Stimulated activated memory B cell treated with anti-CD40 and anti-IgM and Interleukin-4, amounts not matched to agents 10 μg/mL and 1 μg/mL and 100 μg/mL, for 72 hours (primary cell): ENCODE measurements at regions not wholly inside any gene's neighbourhood (a gene's known extent, or its start where the extent isn't known, plus 50 kb on each side); places are given as distances from the start of the nearest gene placed in this dataset.
"Not testable (repeated sequence)": the region's sequence is repeated elsewhere in the genome, so short reads cannot be mapped to it uniquely, and the experiment has no call there.

Experiments
- ATAC-seq: fragments of 150-1000 bp; cut with Tn5 transposase; 2 replicates; pipeline ENCODE4 v1.10.0; 2021
- H3K27ac Mint-ChIP-seq: one replicate; pipeline ENCODE4 v1.8.0; 2022; ENCODE audit warnings: mild to moderate bottlenecking, mixed read lengths
- H3K27me3 Mint-ChIP-seq: one replicate; pipeline ENCODE4 v1.8.0; 2022; ENCODE audit warnings: mixed read lengths
- H3K36me3 Mint-ChIP-seq: one replicate; pipeline ENCODE4 v1.8.0; 2022; ENCODE audit warnings: mixed read lengths
- H3K4me1 Mint-ChIP-seq: one replicate; pipeline ENCODE4 v1.8.0; 2022; ENCODE audit warnings: mixed read lengths
- H3K4me3 Mint-ChIP-seq: one replicate; pipeline ENCODE4 v1.8.0; 2022; ENCODE audit warnings: mild to moderate bottlenecking, moderate library complexity, mixed read lengths
- H3K9me3 Mint-ChIP-seq: one replicate; pipeline ENCODE4 v1.8.0; 2022; ENCODE audit warnings: mixed read lengths

DNA sequence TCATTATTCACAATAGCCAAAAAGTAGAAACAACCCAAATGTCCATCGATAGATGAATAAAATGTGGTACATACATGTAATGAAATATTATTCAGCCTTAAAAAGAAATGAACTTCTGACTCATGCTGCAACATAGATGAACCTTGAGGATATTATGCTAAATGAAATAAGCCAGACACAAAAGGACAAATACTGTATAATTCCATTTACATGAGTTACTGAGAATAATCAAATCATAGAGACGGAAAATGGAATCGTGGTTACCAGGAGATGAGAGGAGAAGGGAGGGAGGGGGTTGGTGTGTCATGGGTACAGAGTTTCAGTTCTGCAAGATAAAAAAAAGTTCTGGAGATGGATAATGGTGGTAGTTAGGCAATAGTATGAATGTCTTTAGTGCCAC is 184.1 kb downstream of the PSMG1 start:
- no peak for ATAC-seq
- Mint-ChIP-seq H3K4me1 (no peaks in the 10 kb centered on the region), H3K9me3 (peaks cover 4% of the 10 kb centered on the region), H3K27ac (no peak overlapping the region), H3K36me3 (no peaks in the 10 kb centered on the region), H3K4me3 (no peak overlapping the region), H3K27me3 (peaks cover 77% of the 10 kb centered on the region)

DNA sequence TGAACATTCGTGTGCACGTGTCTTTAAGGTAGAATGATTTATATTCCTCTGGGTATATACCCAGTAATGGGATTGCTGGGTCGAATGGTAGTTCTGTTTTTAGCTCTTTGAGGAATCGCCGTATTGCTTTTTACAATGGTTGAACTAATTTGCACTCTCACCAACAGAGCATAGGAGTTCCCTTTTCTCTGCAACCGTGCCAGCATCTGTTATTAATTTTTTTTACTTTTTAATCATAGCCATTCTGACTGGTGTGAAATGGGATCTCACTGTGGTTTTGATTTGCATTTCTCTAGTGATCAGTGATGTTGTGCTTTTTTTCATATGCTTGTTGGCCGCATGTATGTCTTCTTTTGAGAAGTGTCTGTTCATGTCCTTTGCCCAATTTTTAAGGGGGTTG is 185.0 kb downstream of the PSMG1 start:
- not testable (repeated sequence) for H3K36me3 Mint-ChIP-seq, H3K4me1 Mint-ChIP-seq, ATAC-seq, H3K4me3 Mint-ChIP-seq, H3K9me3 Mint-ChIP-seq, H3K27ac Mint-ChIP-seq
- H3K27me3 Mint-ChIP-seq, result peaks cover 79% of the 10 kb centered on the region

DNA sequence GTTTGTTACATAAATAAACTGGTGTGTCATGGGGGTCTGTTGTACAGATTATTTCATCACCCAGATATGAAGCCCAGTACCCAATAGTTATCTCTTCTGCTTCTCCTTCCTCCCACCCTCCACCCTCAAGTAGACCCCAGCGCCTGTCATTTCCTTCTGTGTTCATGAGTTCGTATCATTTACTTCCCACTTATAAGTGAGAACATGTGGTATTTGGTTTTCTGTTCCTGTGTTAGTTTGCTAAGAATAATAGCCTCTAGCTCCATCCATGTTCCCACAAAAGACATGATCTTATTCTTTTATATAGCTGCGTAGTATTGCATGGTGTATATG is 185.4 kb downstream of the PSMG1 start:
- ATAC-seq, H3K9me3 Mint-ChIP-seq, H3K4me1 Mint-ChIP-seq, H3K4me3 Mint-ChIP-seq, H3K36me3 Mint-ChIP-seq, H3K27ac Mint-ChIP-seq: not testable (repeated sequence)
- H3K27me3 Mint-ChIP-seq, result peaks cover 75% of the 10 kb centered on the region

DNA sequence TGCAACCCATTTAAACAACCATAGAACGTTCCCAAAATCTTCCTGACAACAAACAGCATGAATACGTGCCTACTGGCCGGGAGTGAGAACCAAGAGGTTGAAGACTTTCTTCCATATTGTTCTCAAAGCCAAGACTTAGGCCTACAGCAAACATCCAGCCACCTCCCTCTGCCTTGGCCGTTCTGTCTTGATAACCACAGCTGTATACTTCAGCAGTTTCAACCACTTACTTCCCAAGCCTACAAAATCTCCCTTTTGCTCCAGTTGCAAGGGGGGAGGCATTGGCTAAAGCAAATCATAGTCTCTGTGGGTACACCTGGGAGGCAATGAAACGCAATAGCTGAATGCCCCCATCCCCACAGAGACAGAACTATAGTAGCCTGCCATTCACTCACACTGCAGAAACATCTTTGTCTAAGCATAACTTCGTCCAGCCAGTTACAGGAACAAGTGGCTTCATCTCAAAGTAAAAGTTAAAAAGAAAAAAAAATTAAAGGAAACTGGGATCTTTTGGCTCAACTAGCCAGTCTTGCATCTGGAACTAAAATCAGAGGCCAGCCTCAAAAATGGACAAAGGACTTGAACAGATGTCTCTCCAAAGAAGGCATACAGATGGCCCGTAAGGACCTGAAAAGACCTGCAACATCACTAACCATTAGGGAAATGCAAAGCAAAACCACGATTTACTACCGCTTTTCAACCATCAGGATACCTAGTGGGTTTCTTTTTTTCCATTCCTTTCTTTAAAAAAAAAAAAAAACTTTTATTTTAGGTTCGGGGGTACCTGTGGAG is 186.0 kb downstream of the PSMG1 start:
- H3K4me3 Mint-ChIP-seq, result no peak overlapping the region

DNA sequence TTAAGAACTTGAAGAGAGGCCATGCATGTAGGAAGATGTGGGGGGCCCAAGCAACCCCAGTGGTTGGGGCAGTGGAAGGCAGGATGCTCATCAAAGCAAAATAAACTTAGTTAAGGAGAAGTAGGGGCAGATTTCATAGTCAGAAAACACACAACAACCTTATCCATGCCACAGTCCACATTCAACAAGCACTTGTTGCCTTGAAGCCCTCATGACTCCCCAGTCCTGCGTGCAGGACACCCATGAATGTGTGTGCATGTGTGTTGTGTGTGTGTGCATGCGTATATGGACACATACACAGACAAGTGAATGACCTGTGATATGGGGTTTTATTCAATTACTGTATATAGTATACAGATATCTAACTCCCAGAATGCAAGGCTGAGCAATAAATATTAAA is 186.9 kb downstream of the PSMG1 start:
- Mint-ChIP-seq H3K36me3 (no peaks in the 10 kb centered on the region), H3K27me3 (peaks cover 75% of the 10 kb centered on the region), H3K27ac (no peak overlapping the region), H3K4me1 (no peaks in the 10 kb centered on the region), H3K9me3 (peaks cover 4% of the 10 kb centered on the region), H3K4me3 (no peak overlapping the region)
- no peak for ATAC-seq

More for the DNA sequence above, 186.0 kb downstream of the PSMG1 start:
- no peak for ATAC-seq
- Mint-ChIP-seq H3K4me1 (no peaks in the 10 kb centered on the region), H3K9me3 (peaks cover 4% of the 10 kb centered on the region), H3K27ac (no peak overlapping the region), H3K27me3 (peaks cover 75% of the 10 kb centered on the region), H3K36me3 (no peaks in the 10 kb centered on the region)

DNA sequence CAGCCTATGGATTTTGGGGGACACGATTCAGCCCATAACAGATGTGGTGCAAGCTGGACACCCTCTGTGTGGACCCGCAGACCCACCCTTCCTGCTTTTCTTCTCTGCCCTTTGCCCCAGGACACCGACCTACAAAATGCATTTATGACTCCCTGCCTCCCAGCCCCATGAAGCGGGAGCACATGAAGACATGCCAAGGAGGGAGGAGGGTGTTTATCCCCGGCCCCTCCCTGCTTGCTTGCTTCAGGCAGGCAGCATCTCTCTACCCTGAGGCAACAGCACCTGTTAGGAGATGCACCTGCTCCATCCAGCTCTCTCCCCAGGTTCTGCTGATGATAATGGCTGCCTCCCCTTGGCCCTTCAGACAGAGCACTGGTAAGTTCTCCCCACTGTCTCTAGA is 187.5 kb downstream of the PSMG1 start:
- H3K4me3 Mint-ChIP-seq, result no peak overlapping the region

DNA sequence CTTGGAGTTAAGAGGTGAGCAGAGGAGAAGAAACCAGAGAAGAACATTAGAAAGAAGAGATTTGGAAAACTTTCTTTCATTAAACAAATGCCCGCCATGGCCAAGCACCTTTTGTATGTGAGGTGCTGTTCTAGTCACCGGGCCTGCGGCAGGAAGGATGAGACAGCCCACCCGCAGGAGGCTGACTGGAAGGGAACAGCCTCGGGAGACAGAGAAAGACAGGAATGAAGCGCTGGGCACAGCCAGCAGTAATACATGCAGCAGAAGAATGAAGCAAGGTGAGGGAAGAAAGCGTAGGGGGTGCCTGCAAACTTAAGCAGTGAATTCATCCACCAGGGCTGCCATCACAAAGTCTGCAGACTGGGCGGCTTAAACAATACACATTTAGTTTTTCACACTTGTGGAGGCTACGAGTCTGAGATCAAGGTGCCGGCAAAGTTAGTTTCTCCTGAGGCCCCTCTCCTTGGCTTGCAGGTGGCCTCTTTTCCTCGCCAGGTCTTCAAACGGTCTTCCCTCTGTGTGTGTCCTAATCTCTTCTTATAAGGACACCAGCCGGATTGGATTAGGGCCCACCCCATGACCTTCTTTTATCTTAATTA is 188.1 kb downstream of the PSMG1 start:
- Mint-ChIP-seq H3K9me3 (peaks cover 4% of the 10 kb centered on the region), H3K4me3 (no peak overlapping the region), H3K36me3 (no peaks in the 10 kb centered on the region), H3K27ac (no peak overlapping the region), H3K4me1 (no peaks in the 10 kb centered on the region), H3K27me3 (peaks cover 71% of the 10 kb centered on the region)
- ATAC-seq, result no peak

More for the DNA sequence above, 187.5 kb downstream of the PSMG1 start:
- H3K27ac Mint-ChIP-seq, result no peak overlapping the region
- H3K27me3 Mint-ChIP-seq, result peaks cover 73% of the 10 kb centered on the region
- H3K36me3 Mint-ChIP-seq, result no peaks in the 10 kb centered on the region
- no peaks in the 10 kb centered on the region for H3K4me1 Mint-ChIP-seq
- H3K9me3 Mint-ChIP-seq, result peaks cover 4% of the 10 kb centered on the region
- no peak for ATAC-seq

DNA sequence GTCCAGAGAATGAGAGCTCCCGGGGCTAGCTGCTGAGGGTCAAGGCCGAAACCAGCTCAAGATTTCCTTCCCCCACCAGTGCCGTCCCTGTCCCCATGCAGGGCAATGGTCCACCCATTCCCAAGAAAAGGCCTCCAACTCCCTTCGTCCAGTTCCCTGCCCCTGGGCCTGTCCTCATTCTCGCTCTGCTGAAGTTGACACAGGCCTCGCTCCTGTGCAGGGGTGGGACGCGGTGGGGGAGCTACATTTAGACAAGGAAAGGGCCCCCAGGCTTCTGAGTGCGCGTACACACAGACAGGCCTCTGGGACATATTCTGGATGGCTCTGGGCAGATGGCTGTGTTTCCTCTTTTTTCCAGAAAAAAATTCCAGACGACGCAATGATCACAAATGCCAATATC is 188.3 kb downstream of the ETS2 start:
- Mint-ChIP-seq H3K4me3 (no peak overlapping the region), H3K4me1 (no peaks in the 10 kb centered on the region), H3K36me3 (no peaks in the 10 kb centered on the region), H3K9me3 (peaks cover 4% of the 10 kb centered on the region), H3K27me3 (peaks cover 69% of the 10 kb centered on the region), H3K27ac (no peak overlapping the region)
- ATAC-seq, result no peak

DNA sequence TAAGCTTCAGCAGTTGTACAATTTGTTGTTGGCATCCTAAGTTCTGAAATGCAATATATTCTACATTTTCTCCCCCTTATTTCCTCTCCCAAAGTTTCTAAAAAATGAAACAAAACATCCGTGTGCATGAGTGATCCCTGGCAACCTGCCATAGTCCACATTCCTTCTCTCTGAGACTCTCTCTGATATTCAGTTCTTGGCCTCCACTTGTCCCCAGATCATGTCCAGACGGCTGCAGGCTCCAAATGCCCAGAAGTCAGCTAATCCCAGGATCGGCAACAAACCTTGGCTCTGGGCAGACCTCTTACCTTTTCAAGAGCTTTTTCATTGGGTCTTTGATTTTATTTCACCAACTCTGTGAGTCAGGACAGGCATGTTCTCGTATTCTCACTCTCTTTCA is 187.8 kb downstream of the ETS2 start:
- peaks cover 4% of the 10 kb centered on the region for H3K9me3 Mint-ChIP-seq
- H3K27ac Mint-ChIP-seq, result no peak overlapping the region
- peaks cover 70% of the 10 kb centered on the region for H3K27me3 Mint-ChIP-seq
- no peak overlapping the region for H3K4me3 Mint-ChIP-seq
- H3K36me3 Mint-ChIP-seq, result no peaks in the 10 kb centered on the region
- ATAC-seq, result no peak
- no peaks in the 10 kb centered on the region for H3K4me1 Mint-ChIP-seq

DNA sequence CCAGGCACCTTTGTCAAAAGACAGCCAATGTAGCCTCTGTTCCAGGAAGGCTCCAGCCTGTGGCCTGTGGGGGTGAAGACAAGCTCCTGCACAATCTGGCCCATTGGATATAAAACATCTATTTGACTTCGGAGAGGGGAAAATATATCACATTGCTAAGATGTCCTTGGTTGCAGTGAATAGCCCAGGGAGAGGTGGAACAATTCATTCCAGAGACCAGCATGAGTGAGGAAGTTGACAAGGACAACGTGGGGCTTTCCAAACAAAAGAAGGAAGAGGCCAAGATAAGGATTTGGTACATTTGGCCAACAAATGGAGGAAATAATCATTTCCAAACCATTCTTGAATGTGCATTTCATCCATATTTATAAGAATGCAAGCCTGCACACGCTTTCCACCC is 187.0 kb downstream of the ETS2 start:
- H3K27ac Mint-ChIP-seq, result no peak overlapping the region
- ATAC-seq, result no peak

DNA sequence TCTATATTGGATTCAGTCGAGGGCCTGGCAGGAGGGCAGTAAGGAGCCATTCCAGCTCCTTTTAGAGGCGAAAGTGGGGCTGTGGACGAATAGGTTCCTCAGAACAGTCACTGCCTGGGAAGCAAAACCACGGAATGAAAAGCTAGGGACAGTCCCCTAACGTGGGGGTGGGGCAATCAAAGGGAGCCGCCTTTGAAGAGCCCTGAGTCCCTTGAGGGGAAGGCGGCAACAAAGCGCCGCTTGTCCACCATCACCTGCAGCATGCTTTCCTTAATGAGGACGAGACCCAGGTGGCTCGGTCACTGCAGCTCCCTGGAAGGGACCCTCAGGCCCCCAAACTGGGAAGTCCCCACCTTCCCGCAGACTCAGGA is 184.7 kb downstream of the ETS2 start:
- Mint-ChIP-seq H3K27me3 (peaks cover 85% of the 10 kb centered on the region), H3K4me1 (peaks cover 9% of the 10 kb centered on the region), H3K4me3 (no peak overlapping the region), H3K9me3 (no peaks in the 10 kb centered on the region), H3K27ac (no peak overlapping the region), H3K36me3 (no peaks in the 10 kb centered on the region)
- no peak for ATAC-seq

More for the DNA sequence above, 187.0 kb downstream of the ETS2 start:
- Mint-ChIP-seq H3K4me1 (no peaks in the 10 kb centered on the region), H3K4me3 (no peak overlapping the region), H3K9me3 (no peaks in the 10 kb centered on the region), H3K36me3 (no peaks in the 10 kb centered on the region), H3K27me3 (peaks cover 78% of the 10 kb centered on the region)

DNA sequence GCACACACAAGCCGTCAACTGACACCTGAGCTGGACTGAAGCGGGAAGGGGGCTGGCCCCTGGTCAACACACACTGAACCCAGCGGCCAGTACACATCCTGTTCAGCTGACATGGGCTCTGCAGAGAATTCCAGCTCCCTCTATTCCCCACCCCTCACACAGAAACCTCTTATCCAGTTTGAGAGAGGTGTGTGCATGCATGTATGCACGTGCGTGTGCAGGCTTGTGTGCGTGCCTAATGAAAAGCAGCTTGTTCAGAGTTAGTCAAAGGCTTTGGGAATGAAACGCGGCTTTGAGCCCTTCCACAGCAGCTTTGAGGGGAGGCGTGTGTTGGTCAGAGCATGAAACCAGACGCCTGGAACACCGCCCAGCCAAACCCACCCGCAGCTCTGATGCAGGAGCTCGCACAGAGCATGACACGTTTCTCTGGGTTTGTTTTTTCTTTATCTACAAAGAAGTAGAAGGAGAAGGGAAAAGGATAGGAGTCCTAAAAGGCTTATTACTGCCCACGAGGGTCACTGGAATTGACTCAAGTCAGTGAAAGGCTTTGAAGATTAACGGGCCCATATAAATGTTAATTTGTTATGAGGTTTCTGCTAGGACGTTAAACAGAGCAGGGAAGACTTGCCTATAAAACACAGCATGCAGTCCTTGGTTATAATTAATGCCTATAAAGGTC is 184.2 kb downstream of the ETS2 start:
- peaks cover 14% of the 10 kb centered on the region for H3K4me1 Mint-ChIP-seq
- H3K4me3 Mint-ChIP-seq, result no peak overlapping the region
- H3K9me3 Mint-ChIP-seq, result no peaks in the 10 kb centered on the region
- H3K36me3 Mint-ChIP-seq, result no peaks in the 10 kb centered on the region
- no peak for ATAC-seq
- no peak overlapping the region for H3K27ac Mint-ChIP-seq
- H3K27me3 Mint-ChIP-seq, result peaks cover 85% of the 10 kb centered on the region

DNA sequence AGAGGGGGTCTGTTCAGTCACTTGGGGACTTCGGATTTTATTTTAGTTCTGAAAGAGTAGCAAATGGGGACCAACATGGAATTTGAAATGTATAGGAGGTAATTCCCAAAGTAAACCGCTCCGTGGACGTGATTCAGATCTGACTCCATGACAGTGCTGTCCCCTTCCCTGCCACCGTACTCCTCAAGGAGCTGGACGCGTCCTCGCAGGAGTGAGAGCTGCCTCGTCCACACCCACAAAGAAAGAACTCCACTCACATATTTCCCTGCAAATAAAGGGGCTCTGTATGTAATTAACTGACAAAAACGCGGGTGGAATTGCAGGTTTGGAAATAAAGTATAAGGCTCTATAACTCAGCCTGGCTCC is 183.6 kb downstream of the ETS2 start:
- Mint-ChIP-seq H3K4me3 (no peak overlapping the region), H3K36me3 (no peaks in the 10 kb centered on the region), H3K9me3 (no peaks in the 10 kb centered on the region), H3K4me1 (peaks cover 17% of the 10 kb centered on the region), H3K27ac (no peak overlapping the region), H3K27me3 (peaks cover 81% of the 10 kb centered on the region)
- ATAC-seq, result no peak

DNA sequence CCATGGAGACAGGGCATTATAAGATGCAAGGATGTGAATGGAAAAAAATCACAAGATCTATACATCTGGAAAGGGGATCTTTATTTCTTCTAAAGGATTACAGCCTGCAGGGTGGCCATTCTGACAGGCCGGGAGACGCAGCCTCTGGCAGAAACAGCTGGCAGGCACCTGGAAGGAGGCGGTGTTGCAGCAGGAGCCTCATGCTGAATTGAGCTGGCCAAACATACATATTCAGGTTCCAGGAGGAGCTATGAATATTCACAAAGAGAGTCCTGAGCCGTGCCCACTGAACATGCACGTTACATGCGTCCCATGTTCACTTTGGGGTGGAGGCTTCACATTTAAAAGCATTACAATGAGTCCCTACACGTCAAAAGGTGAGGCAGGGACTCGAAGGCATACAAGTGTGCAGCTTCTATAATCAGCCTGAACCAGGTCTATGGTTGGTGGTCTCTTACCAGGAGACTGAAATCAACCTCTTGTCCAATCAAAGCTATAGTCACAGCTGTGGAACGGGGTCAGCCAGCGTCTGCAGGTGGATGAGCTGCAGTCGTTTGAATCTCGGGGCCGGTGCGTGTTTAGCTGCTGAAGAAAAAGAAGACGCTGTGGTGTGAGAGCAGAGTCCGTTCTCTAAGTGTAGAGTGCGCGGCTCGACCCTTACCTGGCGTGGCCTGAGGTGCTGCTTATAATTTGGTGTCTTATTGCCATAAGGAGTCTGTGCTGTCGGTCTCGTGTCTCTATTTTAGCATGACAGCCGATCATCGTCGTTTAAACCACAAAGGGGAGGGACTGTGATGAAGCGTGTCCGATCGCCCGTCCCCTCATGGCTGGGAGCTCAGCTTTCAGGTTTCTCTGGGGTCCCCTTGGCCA is 183.0 kb downstream of the ETS2 start:
- Mint-ChIP-seq H3K4me3 (no peak overlapping the region), H3K4me1 (peaks cover 17% of the 10 kb centered on the region), H3K27me3 (peaks cover 81% of the 10 kb centered on the region), H3K27ac (no peak overlapping the region), H3K36me3 (no peaks in the 10 kb centered on the region), H3K9me3 (no peaks in the 10 kb centered on the region)
- no peak for ATAC-seq
